Thyroid gland (tissue), 4 donors: ENCODE measurements at regions not wholly inside any gene's neighbourhood (a gene's known extent, or its start where the extent isn't known, plus 50 kb on each side); places are given as distances from the start of the nearest gene placed in this dataset.

ENCODE experiments used
- CTCF ChIP-seq, 6 experiments: fragments of 200-600 bp in 3 of 6; fragments of 450-650 bp in 3 of 6; sonication (generic) in 3 of 6; IDR thresholded peaks; one replicate each; pipeline ENCODE4 v1.5.1; 2016 to 2019; ENCODE audit warnings: antibody characterized with exemption in 6 of 6, mild to moderate bottlenecking in 2 of 6, inconsistent platforms in 1 of 6, moderate library complexity in 1 of 6
- POLR2A ChIP-seq, 2 donors: fragments of 450-650 bp; IDR thresholded peaks; one replicate each; pipeline ENCODE4 v1.6.1; 2017; ENCODE audit warnings: antibody characterized with exemption in 2 of 2, mild to moderate bottlenecking in 2 of 2, moderate library complexity in 1 of 2

DNA sequence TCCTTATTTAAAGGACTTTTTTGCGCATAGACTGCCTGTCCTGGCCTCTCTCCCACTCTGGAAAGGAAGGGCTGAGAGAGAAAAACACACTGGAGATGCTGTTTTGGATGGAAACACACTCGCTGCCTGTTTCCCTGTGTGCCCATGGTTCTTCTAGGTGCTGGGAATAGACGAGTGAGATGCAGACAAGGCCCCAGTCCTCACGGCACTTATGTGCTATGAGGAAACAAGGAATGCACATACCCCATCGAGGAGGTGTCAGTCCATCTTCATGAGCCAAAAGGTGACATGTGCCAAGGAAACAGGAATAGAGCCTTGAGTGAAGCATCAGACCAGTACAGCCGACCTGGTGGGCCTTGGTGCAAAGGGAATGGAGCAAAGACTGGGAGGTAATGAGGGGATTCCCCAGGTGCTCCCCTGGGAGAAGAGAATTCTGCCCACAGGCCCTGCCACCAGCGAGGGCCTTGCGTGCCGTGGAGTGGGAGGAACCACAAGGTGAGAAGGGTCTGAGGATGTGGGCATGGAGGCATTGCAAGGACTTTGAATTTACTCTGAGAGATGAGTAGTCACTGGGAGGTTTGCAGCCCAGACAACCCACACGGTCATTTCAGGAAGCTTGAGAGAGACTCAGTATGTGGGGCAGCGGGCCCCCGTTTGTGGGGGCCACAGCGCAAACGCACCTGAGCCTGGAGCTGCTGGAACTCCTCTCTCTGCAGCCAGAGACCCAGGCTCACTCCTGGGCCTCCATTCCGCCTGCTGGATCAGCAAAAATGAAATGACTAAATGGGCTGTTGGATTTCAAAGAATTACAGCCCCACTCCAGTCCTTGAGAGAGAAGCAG, 197.5 kb upstream of the COPS8 start:
- TF ChIP-seq CTCF (IDR thresholded peaks at IDR 0.05) = no peak
- no peak for TF ChIP-seq POLR2A (IDR thresholded peaks at IDR 0.05)
